ENCODE measurements at regions not wholly inside any gene's neighbourhood (a gene's known extent, or its start where the extent isn't known, plus 50 kb on each side); places are given as distances from the start of the nearest gene placed in this dataset.
"Not testable (repeated sequence)": the region's sequence is repeated elsewhere in the genome, so short reads cannot be mapped to it uniquely, and the experiment has no call there.

GRCh38 chr16:55989569-55989907, 114.4 kb upstream of the CES5A start:
- H3K4me3 ChIP-seq (ENCODE audit: low read depth, low read length): no peak overlapping the region
- no peak for TF ChIP-seq CTCF (IDR thresholded peaks at IDR 0.05; ENCODE audit: low read depth, low read length, missing control alignments)

GRCh38 chr16:55988850-55989568, 113.8 kb upstream of the CES5A start:
- not testable (repeated sequence) for H3K4me3 ChIP-seq (ENCODE audit: low read depth, low read length); DNase-seq (ENCODE audit: low read depth)

More at GRCh38 chr16:55989569-55989907, 114.4 kb upstream of the CES5A start:
- DNase-seq (ENCODE audit: low read depth): no peak

GRCh38 chr16:55988013-55988412, 112.8 kb upstream of the CES5A start:
- no peak overlapping the region for H3K4me3 ChIP-seq (ENCODE audit: low read depth, low read length)
- no peak for TF ChIP-seq CTCF (IDR thresholded peaks at IDR 0.05; ENCODE audit: low read depth, low read length, missing control alignments)
- no peak for DNase-seq (ENCODE audit: low read depth)

GRCh38 chr16:55982597-55982996, 107.4 kb upstream of the CES5A start:
- TF ChIP-seq CTCF (IDR thresholded peaks at IDR 0.05; ENCODE audit: low read depth, low read length, missing control alignments): no peak
- DNase-seq (ENCODE audit: low read depth): no peak
- no peak overlapping the region for H3K4me3 ChIP-seq (ENCODE audit: low read depth, low read length)

- no peak for DNase-seq (ENCODE audit: low read depth)
- no peak overlapping the region for H3K4me3 ChIP-seq (ENCODE audit: low read depth, low read length)
- no peak for TF ChIP-seq CTCF (IDR thresholded peaks at IDR 0.05; ENCODE audit: low read depth, low read length, missing control alignments)
Measured at GRCh38 chr16:55981557-55981956, 106.4 kb upstream of the CES5A start.

- TF ChIP-seq CTCF (IDR thresholded peaks at IDR 0.05; ENCODE audit: low read depth, low read length, missing control alignments): no peak
- no peak for DNase-seq (ENCODE audit: low read depth)
- H3K4me3 ChIP-seq (ENCODE audit: low read depth, low read length): no peak overlapping the region
Measured at GRCh38 chr16:55976815-55977214, 101.6 kb upstream of the CES5A start.

GRCh38 chr16:55971447-55971846, 96.3 kb upstream of the CES5A start:
- no peak for DNase-seq (ENCODE audit: low read depth)
- no peak for TF ChIP-seq CTCF (IDR thresholded peaks at IDR 0.05; ENCODE audit: low read depth, low read length, missing control alignments)
- H3K4me3 ChIP-seq (ENCODE audit: low read depth, low read length): no peak overlapping the region

Data from GM12864 (cell line).